ENCODE measurements at regions not wholly inside any gene's neighbourhood (a gene's known extent, or its start where the extent isn't known, plus 50 kb on each side); places are given as distances from the start of the nearest gene placed in this dataset.
"Not testable (repeated sequence)": the region's sequence is repeated elsewhere in the genome, so short reads cannot be mapped to it uniquely, and the experiment has no call there.

DNA sequence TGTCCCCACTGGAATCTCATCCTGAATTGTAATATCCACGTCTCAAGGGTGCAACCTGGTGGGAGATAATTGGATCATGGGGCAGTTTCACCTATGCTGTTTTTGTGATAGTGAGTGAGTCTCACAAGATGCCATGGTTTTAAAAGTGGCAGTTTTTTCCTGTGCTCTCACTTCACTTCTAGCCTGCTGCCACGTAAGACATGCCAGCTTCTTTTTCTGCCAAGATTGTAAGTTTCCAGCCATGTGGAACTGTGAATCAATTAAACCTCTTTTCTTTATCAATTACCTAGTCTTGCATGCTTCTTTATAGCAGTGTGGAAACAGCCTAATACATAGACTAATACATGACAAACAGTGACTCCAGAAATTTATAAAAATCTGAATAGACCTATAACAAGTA, 1131.8 kb downstream of the PCDH7 start:
- no peak for DNase-seq

DNA sequence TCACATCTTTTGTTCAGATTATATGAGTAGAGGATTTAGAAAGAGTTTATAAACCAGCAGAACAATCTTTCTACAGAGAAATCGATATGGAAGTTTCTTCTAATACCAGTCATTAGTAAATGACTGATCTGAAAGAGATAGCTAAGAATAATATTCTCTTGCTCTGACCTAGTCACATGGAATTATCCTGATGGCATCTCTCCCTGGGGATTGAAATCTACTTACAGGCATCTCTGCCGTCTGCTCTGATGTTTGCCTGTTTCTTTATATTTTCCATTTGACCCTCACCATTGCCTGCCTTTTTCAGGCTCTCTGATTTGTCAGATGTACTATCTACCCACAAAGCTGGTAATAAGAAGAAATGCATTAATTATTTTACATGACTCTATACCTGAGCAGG, 1157.3 kb downstream of the PCDH7 start:
- DNase-seq = no peak

DNA sequence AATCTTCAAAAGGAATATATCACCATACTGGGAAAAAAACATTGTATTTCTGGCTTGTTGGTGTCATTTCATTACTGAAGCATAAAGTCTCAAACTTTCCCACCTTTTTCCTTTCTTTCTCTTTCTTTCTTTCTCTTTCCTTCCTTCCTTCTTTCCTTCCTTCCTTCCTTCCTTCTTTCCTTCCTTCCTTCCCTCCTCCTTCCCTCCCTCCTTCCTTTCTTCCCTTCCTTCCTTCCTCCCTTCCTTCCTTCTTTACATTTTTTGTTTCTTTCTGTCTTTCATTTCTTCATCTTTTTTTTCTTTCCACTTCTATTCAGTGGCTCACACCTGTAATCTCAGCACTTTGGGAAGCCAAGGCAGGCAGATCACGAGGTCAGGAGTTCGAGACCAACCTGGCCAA, 1160.7 kb downstream of the PCDH7 start:
- DNase-seq = not testable (repeated sequence)

DNA sequence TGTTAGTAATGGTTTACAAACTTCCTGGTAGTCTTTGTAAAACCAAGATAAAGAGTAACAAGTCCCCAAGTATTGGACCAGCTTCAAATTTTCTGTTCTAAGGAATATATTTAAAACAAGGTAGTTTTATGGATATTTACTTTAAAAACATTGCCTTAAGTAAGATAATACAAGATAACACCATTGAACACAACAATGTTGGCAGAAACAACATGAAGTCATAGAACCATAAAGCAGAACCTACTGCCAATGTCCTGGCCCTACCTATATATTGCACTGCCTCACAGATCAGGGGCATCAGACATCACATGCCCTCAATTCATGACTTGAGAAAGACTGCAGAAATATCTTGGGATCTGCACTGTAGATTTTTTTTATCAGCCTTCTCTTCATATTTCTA, 1176.2 kb downstream of the PCDH7 start:
- no peak for DNase-seq

DNA sequence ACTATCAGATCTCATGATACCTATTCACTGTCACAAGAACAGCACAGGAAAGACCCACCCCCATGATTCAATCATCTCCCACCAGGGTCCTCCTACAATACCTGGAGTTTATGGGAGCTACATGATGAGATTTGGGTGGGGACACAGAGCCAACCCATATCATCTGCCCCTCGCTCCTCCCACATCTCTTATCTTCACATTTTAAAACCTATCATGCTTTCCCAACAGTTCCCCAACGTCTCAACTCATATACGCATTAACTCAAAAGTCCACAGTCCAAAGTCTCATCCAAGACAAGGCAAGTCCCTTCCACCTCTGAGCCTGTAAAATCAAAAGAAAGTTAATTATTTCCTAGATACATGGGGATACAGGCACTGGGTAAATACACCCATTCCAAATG, 1185.2 kb downstream of the PCDH7 start:
- DNase-seq = no peak

DNA sequence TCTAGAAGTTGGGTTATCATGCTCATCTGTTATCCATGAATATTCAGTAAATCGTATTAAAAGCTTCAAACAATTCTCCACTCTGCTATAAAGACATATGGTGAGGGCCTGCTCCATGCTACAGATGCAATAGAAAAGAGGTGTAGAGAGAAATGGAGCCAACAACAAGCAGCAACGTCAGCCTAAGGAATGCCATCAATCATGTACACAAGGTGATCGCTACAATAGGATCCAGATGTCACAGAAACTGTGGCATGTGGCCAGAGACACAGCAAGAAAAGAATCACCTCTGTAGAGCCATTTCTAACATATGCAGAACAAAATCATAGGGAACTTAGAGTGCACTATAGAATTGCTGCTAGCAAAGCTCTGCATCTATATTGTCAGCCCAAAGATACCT, 1188.1 kb downstream of the PCDH7 start:
- no peak for DNase-seq

DNA sequence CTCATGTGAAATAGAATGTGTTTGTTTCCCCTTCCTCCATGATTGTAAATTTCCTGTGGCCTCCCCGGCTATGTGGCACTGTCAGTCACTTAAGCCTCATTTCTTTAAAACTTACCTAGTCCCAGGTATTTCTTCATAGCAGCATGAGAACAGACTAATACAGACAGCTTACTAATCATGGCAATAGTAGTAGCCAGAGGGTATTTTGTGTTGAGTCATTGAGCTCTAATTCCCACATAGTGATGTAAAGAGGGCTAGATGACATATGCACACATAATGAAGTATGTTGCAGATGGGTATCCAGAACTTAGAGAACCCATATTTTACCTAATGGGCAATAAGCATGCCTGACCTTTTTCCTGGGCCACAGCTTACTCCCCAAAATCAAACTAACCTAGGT, 1197.2 kb downstream of the PCDH7 start:
- no peak for DNase-seq

DNA sequence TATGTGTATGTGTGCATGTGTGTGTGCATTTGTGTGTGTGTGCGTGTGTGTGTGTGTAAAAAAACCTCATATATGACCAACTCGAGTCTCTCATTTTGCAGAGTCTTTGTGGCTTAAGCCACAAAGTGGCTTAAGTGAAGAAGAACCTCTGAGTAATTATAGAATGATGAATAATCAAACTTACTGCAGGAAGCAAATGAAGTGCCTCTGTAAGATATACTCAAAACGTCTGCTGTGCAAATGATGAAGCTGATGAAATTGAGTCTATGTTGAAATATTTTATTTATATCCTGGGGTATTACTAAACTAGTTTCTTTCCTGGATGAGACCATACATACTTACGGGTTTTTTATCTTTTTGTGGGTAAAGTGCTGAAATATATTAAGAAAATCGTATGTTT, 1198.7 kb downstream of the PCDH7 start:
- no peak for DNase-seq

DNA sequence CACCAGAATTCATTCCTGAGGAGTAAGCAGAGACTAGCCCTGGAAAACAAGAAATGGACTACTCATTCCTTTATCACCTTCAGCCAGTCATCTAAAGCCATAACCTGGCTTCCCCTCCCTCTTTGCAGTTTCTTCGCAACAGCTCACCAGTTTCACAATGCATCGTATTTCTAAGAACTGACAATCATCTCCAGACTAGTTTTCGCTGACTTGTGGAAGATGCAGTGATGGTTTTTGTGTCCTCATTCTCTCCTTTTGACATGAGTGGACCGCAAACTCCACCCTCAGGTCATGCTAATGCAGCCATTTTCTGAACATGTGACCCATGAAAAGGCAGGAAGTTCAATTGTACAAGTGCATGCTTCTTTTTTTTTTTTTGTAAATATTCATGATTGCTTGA, 1203.5 kb downstream of the PCDH7 start:
- no peak for DNase-seq

DNA sequence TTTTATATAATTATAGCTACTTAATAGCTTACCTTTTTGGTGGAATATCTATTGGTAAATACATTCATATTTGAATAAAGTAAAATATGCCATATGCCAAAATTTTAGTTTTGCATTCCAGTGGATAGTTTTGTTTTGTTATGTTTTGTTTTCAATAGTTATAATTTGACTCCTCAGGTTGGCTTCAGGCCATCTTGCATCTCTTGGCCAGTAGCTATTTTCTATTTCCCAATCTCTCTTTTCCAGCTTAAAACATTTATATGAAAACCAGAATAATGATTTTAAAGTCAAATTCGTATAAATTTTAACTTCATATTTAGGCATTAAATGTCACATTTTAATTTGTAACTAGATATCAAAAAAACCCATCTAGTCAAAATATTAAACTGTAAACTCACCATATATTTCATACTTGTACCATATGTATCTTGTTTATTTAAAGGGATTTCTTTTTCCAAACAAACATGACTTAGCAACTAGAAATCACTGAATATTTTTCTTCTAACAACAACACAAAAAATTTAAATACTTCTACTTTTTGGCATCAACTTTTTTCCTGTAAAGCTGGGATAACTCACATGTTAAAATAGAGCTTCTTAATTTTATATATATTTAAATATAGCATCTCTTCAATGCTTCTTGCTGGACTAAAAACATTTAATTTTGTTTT, 1209.6 kb downstream of the PCDH7 start:
- DNase-seq = no peak

DNA sequence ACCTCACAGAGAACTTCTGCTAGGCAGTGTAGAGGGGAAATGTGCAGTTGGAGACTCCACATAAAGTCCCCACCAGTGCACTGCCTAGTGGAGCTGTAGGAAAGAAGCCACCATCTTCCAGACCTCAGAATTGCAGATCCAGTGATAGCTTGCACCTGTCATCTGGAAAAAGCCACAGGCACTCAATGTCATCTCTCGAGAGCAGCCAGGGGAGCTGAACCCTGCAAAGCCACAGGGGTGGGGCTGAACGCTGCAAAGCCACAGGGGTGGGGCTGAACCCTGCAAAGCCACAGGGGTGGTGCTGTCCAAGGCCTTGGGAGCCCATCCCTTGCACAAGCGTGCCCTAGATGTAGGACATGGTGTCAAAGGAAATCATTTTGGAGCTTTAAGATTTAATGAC, 1226.3 kb downstream of the PCDH7 start:
- no peak for DNase-seq

DNA sequence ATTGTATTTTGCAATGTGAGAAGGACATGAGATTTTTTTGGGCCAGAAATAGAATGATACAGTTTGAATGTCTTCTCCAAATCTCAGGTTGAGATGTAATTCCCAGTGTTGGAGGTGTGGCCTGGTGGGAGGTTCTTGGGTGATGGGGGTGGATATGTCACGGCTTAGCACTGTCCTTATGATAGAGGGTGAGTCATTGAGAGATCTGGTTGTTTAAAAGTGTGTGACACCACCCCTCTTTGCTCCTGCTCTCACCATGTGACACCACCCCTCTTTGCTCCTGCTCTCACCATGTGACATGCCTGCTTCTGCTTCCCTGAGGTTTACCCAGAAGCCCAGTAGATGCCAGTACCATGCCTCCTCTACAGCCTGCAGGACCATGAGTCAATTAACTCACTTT, 1226.9 kb downstream of the PCDH7 start:
- no peak for DNase-seq

DNA sequence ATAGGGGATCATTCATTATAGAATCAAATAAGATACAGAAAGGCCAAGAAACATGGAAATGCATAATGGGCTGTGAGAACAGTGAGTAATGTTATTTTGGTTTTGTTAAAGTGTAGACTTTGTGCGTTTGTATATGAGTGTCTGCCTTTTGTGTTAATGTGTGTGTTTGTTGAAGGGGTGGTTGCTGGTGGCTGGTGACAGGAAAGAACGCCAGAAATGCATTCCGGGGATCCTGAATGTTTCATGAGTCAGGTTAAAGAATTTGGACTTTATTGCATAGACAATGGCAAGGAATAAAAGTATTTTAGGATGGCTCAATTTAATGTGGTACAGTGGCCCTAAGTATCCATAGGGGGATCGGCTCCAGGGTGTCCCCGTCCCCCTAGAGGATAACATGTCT, 1228.9 kb downstream of the PCDH7 start:
- no peak for DNase-seq

DNA sequence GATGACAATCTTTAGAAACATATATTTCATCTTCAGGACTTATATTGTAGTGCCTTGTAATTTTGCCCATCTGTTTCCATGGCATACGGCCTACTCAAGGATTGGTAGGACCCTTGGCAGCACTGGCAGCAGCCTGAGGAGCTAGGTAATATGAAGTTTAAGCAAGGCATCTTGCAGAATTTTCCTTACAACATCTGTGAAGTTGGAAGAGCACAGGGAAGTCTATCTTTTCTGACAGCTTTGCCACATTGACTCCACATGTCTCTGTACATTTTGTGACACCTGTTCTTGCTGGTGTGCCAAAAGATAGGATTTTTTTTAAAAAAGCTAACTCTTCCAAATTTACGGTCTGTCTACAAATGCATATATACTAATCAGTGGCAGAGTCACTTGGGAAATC, 1235.2 kb downstream of the PCDH7 start:
- no peak for DNase-seq

DNA sequence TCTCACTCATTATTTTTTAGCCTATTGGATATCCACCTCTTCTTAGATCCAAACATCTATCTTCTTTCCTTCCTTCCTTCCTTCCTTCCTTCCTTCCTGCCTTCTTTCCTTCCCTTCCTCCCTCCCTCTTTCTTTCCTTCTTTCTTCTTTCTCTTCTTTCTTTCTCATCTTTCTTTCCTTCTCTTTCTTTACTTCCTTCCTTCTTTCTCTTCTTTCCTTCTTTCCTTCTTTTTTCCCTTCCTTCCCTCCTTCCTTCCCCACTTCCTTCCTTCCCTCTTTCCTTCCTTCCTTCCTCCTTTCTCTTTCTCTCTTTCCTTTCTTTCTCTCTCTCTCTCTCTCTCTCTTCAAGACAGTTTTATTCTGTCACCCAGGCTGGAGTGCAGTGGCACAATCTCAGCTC, 1239.8 kb downstream of the PCDH7 start:
- no peak for DNase-seq

DNA sequence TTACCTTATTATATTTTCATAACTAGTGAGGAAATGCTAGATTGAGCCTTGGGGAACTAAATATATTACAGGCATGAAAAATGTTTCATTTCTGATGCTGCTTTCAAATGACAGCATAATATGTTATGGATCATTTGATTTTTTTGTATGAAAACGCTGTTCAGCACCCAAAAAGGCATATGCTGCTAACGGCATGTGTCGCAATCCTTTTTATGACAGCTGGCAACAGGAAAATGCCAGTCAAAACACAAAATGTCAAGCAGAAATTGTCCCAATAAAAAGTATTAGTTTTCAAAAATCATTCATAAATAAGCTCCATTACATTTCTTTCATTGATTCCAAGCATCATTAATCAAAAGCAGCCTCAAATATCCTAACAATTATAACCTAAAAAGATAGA, 1244.5 kb downstream of the PCDH7 start:
- DNase-seq = peak; percentile 68

DNA sequence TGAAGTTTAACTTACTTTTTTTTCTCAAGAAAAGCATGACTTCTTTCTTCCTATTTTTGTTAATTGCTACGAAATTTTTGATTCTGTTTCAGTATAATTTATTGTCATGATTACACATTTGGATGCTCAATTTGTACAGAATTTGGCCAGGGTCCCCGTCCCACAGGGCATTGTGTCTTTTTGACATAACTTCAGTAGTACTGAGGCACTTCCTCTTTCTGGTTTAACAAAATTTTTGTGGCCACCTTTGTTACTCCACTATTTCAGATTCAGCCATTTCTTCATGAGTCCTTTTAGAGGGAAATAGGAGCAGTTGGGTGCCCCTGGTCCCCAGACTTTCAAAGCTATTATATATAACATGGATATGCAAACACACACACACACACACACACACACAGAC, 1248.7 kb downstream of the PCDH7 start:
- no peak for DNase-seq

DNA sequence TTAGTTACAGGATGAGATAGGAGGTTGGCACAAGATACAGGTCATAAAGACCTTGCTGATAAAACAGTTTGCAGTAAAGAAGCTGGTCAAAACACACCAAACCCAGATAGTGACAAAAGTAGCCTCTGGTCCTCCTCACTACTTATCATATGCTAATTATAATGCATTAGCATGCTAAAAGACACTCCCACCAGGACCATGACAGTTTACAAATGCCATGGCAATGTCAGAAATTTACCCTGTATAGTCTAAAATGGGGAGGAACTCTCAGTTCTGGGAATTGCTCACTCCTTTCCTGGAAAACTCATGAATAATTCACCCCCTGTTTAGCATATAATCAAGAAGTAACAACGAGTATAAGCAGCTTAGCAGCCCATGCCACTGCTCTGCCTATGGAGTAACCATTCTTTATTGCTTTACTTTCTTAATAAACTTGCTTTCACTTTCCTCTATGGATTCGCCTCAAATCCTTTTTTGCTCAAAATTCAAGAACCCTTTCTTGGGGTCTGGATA, 1254.4 kb downstream of the PCDH7 start:
- no peak for DNase-seq

DNA sequence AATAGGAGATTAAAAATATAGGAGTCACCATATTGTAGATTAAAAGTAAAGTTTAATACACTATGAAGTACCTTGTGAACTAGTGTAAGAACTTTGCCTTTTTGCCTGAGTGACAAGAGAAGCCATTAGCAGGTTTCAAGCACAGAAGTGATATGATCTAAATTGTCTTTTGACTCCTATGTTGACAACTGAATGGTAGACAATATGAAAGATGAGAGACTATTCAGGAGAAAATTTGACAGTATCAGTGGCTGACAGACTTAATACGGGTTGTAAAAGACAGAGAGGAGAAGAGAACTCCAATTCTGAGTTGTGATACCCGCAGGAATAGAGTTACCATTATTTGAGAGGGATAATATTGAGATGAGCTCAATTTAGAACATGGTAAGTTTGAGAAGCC, 1259.8 kb downstream of the PCDH7 start:
- DNase-seq = no peak

DNA sequence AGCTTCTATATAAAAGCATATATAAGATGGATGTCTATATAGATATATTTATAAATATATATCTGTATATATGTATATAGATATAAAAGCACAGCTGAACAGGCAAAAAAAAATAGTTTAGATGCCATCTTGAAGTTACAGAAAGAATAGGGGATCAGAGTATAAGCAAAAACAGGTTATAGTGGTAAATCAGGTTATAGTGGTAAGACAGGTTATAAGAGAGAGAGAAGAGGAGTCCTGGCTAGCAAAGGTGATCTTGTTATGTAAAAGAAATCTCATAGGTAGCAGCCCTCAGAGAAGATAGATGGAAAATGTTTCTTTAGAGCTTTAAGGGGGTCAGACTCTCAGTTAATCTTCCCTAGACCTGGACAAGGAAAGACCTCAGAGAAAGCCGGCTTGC, 1263.1 kb downstream of the PCDH7 start:
- no peak for DNase-seq

DNA sequence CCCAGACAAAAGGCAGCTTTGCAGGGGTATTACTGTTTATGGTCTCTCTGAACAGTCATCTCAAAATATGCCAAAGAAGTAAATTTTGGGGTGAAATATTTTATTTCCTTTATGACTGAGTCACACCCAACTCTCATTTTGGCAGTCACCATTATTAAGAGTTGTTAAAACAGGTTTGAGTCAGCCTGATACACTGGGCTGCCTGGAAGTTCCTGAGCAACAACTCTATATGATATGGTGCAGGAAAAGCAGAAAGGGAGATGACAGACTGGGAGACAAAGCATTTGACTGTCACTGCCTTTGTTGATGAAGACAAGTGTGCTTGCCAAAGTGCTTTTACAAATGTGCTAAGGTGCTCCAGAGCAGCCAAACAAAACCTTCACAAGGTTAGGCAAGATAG, 1263.5 kb downstream of the PCDH7 start:
- no peak for DNase-seq

DNA sequence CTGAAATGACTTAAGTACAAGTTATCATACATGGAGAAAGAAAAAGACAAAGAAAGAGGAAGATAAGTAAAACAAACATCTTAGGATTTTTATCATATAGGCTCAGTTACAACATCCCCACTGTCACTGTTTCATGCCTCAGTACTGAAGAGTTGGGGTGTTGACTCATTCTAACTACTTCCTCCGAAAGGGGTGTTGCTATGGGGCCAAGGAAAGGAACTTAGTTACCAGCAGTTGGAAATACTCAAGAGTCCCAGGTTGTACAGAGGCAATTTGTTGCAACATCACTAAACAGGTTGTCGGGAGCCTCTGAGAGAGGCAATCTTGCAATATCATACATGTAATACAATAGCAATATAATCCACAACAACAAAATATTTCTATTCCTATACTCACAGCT, 1264.7 kb downstream of the PCDH7 start:
- DNase-seq = no peak

DNA sequence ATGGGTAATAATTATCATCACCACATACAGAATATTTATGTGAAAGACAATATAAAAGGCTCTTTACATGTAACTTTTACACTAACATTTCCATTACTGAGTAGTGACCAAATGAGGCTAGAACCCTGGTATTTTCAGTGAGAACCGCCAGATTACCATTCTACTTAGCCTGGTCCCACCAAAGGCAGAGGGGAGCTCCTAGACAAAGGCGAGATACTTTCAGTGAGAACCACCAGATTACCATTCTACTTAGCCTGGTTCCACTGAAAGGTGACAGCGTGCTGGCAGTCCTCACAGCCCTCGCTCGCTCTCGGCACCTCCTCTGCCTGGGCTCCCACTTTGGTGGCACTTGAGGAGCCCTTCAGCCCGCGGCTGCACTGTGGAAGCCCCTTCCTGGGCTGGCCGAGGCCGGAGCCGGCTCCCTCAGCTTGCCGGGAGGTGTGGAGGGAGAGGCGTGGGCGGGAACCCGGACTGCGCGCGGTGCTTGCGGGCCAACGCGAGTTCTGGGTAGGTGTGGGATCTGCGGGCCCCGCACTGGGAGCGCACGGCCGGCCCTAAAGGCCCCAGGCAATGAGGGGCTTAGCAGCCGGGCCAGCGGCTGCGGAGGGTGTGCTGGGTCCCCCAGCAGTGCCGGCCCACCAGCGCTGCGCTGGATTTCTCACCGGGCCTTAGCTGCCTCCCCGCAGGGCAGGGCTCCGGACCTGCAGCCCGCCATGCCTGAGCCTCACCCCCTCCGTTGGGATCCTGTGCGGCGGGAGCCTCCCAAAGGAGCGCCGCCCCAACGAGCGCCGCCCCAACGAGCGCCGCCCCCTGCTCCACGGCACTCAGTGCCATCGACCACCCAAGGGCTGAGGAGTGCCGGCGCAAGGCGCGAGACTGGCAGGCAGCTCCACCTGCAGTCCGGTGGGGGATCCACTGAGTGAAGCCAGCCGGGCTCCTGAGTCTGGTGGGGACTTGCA, 1276.1 kb downstream of the PCDH7 start:
- no peak for DNase-seq

DNA sequence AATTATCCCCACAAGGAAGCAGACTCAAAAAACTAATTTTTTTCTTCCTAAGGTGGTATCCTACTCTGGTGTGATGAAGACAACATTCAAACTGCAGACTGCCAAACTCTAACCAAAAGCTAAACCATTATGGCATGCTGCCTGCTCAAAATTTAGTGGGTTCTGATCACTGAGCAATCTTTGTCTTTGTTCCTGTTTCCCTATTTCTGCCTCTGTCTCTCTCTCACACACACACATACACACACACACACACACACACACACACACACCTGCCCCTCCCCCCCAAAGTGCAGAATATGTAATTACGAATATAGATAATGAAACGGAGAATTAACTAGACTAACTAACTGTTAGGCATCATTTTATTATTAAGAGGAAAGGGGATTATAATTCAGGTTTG, 1278.6 kb downstream of the PCDH7 start:
- DNase-seq = no peak
